ENCODE measurements at regions not wholly inside any gene's neighbourhood (a gene's known extent, or its start where the extent isn't known, plus 50 kb on each side); places are given as distances from the start of the nearest gene placed in this dataset.
"Not testable (repeated sequence)": the region's sequence is repeated elsewhere in the genome, so short reads cannot be mapped to it uniquely, and the experiment has no call there.

DNA sequence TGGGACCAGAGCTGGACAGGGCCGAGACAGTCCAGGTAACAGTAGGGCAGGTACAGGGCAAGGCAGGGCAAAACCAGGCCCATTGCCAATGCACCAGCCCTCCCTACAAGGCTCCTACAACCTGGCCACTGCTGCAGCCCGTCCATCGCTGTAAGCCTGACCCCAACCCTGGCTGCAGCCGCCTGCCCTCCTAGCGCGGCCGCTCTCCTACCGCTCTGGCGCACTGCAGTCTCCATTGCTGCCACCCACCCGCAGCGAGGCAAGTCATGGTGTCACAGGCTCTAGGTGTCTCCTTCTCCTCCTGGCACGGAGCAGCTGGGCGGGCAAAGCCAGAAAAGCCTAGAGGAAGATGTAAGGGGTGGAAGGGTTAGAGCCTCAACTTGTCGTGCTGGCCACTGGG lies 402.6 kb downstream of the ZNF33B start:
- H3K79me2 ChIP-seq (ENCODE audit: insufficient read depth, low read length); H3K4me2 ChIP-seq (ENCODE audit: low read depth, low read length); in situ Hi-C loops (cut with HindIII; ENCODE audit: extremely low pct_ligation_motif_present, low pct_unique_long_range_greater_than_20kb); H3K4me3 ChIP-seq (replicated peaks in 1 of 3; ENCODE audit: insufficient read depth in 1 of 3, low read depth in 2 of 3, low read length in 3 of 3); CTCF ChIA-PET (ENCODE audit: low intra/inter-chr PET ratio, low total read pairs); FAIRE-seq; POLR2A ChIA-PET; H3K9ac ChIP-seq (ENCODE audit: insufficient read depth, low read depth, low read length); H3K36me3 ChIP-seq (replicated peaks in 1 of 2; ENCODE audit: control insufficient read depth in 1 of 2, insufficient read depth in 2 of 2, low read length in 2 of 2); intact Hi-C loops (cut with micrococcal nuclease; ENCODE audit: unreplicated experiment); H2AFZ ChIP-seq (ENCODE audit: low read length); H3K27ac ChIP-seq (ENCODE audit: extremely low read length, insufficient read depth, low read length); DNase-seq (ENCODE audit: low spot score); ATAC-seq; H3K4me1 ChIP-seq (ENCODE audit: insufficient read depth, low read length); BruUV-seq (replicated peaks); H3K27me3 ChIP-seq (ENCODE audit: control insufficient read depth in 1 of 2, insufficient read depth in 2 of 2, low read length in 2 of 2); H4K20me1 ChIP-seq (ENCODE audit: insufficient read depth, low read length): not testable (repeated sequence)
- H3K9me3 ChIP-seq (ENCODE audit: low read length) = peaks cover 10% of the 10 kb centered on the region; the same call in 1 of the 2 replicates
- WGBS (ENCODE audit: low lambda C conversion rate) = 76% methylated on average over 11 of the region's 14 CpGs

DNA sequence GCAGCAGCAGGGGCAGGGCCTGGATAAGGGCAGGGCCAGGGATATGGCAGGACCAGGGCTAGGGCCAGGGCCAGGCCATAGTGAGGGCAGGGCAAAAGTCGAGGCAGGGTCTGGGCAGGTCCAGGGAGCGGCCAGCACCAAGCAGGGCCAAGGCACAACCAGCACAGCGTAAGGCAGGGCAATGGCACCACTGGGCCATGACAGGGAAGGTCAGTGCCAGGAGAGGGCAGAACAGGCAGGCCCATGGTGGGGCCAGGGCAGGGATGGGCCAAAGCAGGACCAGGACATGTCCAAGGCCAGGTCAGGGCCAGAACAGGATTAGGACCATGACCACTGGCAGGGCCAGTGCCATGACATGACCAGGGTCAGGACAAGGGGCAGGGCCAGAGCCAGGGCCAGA lies 403.1 kb downstream of the ZNF33B start:
- peaks cover 15% of the 10 kb centered on the region; the same call in 1 of the 2 replicates for H3K9me3 ChIP-seq (ENCODE audit: low read length)
- H3K27ac ChIP-seq (ENCODE audit: extremely low read length, insufficient read depth, low read length); DNase-seq (ENCODE audit: low spot score); in situ Hi-C loops (cut with HindIII; ENCODE audit: extremely low pct_ligation_motif_present, low pct_unique_long_range_greater_than_20kb); CTCF ChIA-PET (ENCODE audit: low intra/inter-chr PET ratio, low total read pairs); intact Hi-C loops (cut with micrococcal nuclease; ENCODE audit: unreplicated experiment); BruUV-seq (replicated peaks); H3K4me2 ChIP-seq (ENCODE audit: low read depth, low read length); ATAC-seq; H3K79me2 ChIP-seq (ENCODE audit: insufficient read depth, low read length); H2AFZ ChIP-seq (ENCODE audit: low read length); H3K4me3 ChIP-seq (replicated peaks in 1 of 3; ENCODE audit: insufficient read depth in 1 of 3, low read depth in 2 of 3, low read length in 3 of 3); FAIRE-seq; H3K4me1 ChIP-seq (ENCODE audit: insufficient read depth, low read length); H3K9ac ChIP-seq (ENCODE audit: insufficient read depth, low read depth, low read length); H4K20me1 ChIP-seq (ENCODE audit: insufficient read depth, low read length); POLR2A ChIA-PET; H3K27me3 ChIP-seq (ENCODE audit: control insufficient read depth in 1 of 2, insufficient read depth in 2 of 2, low read length in 2 of 2); H3K36me3 ChIP-seq (replicated peaks in 1 of 2; ENCODE audit: control insufficient read depth in 1 of 2, insufficient read depth in 2 of 2, low read length in 2 of 2): not testable (repeated sequence)
- 7% methylated on average over 2 of the region's 3 CpGs for WGBS (ENCODE audit: low lambda C conversion rate)

DNA sequence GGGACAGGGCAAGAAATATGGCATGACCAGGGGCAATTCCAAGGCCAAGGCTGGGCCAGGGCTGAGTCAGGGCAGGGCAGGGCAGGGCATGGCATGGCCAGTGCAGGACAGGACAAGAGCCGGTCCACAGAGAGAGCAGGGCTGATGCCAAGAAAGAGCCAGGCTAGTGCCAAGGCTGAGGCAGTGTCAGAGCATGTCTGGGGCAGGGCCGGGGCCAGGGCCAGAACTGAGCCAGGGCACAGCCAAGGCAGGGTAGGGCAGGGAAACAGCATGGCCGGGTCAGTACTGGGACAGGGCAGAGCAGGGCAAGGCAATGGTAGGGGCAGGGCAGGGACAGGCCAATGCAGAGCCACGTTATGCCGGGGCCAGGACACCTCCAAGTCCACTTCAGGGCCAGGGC lies 403.9 kb downstream of the ZNF33B start:
- ATAC-seq; CTCF ChIA-PET (ENCODE audit: low intra/inter-chr PET ratio, low total read pairs); in situ Hi-C loops (cut with HindIII; ENCODE audit: extremely low pct_ligation_motif_present, low pct_unique_long_range_greater_than_20kb); H3K9ac ChIP-seq (ENCODE audit: insufficient read depth, low read depth, low read length); BruUV-seq (replicated peaks); H3K27ac ChIP-seq (ENCODE audit: extremely low read length, insufficient read depth, low read length); H2AFZ ChIP-seq (ENCODE audit: low read length); DNase-seq (ENCODE audit: low spot score); POLR2A ChIA-PET; FAIRE-seq; H3K36me3 ChIP-seq (replicated peaks in 1 of 2; ENCODE audit: control insufficient read depth in 1 of 2, insufficient read depth in 2 of 2, low read length in 2 of 2); H3K4me3 ChIP-seq (replicated peaks in 1 of 3; ENCODE audit: insufficient read depth in 1 of 3, low read depth in 2 of 3, low read length in 3 of 3); H3K4me2 ChIP-seq (ENCODE audit: low read depth, low read length); H3K4me1 ChIP-seq (ENCODE audit: insufficient read depth, low read length); H3K27me3 ChIP-seq (ENCODE audit: control insufficient read depth in 1 of 2, insufficient read depth in 2 of 2, low read length in 2 of 2); H3K79me2 ChIP-seq (ENCODE audit: insufficient read depth, low read length); intact Hi-C loops (cut with micrococcal nuclease; ENCODE audit: unreplicated experiment); H4K20me1 ChIP-seq (ENCODE audit: insufficient read depth, low read length): not testable (repeated sequence)
- WGBS (ENCODE audit: low lambda C conversion rate) = 25% methylated on average over 3 of the region's 5 CpGs
- H3K9me3 ChIP-seq (ENCODE audit: low read length) = peaks cover 21% of the 10 kb centered on the region

DNA sequence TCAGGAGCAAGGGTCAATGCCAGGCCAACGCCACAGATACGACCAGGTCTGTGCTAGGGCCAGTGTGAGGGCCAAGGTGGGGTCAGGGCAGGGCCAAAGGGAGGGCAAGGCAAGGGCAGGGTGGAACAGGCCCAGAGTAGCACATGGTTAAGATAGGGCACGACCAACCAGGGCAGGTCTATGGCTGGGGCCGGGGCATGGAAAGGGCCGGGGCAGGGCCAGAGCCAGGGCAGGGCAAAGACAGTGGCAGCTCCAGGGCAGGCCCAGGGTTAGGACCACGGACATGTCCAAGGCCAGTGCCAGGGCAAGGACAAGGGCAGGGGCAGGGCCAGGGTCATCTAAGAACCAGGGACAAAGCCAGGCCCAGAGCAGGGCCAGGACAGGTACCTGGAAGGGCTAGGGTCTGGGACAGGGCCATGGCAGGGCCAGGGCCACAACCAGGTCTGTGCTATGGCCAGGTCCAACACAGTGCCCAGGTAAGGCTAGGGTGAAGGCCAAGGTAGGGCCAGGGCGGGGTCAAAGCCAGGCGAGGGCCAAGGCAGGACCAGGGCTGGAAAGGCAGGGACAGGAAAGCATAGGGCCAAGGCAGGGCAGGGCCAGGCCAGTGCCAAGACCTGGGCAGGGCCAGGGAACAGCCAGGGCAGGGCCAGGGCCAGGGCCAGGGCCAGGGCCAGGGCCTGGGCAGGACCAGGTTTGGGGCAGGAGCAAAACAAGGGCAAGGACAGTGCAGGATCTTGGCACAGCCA lies 404.7 kb downstream of the ZNF33B start:
- FAIRE-seq = not testable (repeated sequence)

More for the DNA sequence above, 404.7 kb downstream of the ZNF33B start:
- H3K4me1 ChIP-seq (ENCODE audit: insufficient read depth, low read length); intact Hi-C loops (cut with micrococcal nuclease; ENCODE audit: unreplicated experiment); H3K4me3 ChIP-seq (replicated peaks in 1 of 3; ENCODE audit: insufficient read depth in 1 of 3, low read depth in 2 of 3, low read length in 3 of 3); H2AFZ ChIP-seq (ENCODE audit: low read length); ATAC-seq; POLR2A ChIA-PET; in situ Hi-C loops (cut with HindIII; ENCODE audit: extremely low pct_ligation_motif_present, low pct_unique_long_range_greater_than_20kb); H3K27ac ChIP-seq (ENCODE audit: extremely low read length, insufficient read depth, low read length); H3K27me3 ChIP-seq (ENCODE audit: control insufficient read depth in 1 of 2, insufficient read depth in 2 of 2, low read length in 2 of 2); BruUV-seq (replicated peaks); DNase-seq (ENCODE audit: low spot score); H3K79me2 ChIP-seq (ENCODE audit: insufficient read depth, low read length); H3K9ac ChIP-seq (ENCODE audit: insufficient read depth, low read depth, low read length); CTCF ChIA-PET (ENCODE audit: low intra/inter-chr PET ratio, low total read pairs); H3K36me3 ChIP-seq (replicated peaks in 1 of 2; ENCODE audit: control insufficient read depth in 1 of 2, insufficient read depth in 2 of 2, low read length in 2 of 2); H4K20me1 ChIP-seq (ENCODE audit: insufficient read depth, low read length); H3K4me2 ChIP-seq (ENCODE audit: low read depth, low read length): not testable (repeated sequence)
- 31% methylated on average over 5 of the region's 8 CpGs for WGBS (ENCODE audit: low lambda C conversion rate)
- H3K9me3 ChIP-seq (ENCODE audit: low read length) = peaks cover 23% of the 10 kb centered on the region
